Esophagus squamous epithelium (tissue), 4 donors: ENCODE measurements at regions not wholly inside any gene's neighbourhood (a gene's known extent, or its start where the extent isn't known, plus 50 kb on each side); places are given as distances from the start of the nearest gene placed in this dataset.

Source experiments
- CTCF ChIP-seq, 6 experiments: fragments of 450-650 bp in 4 of 6; fragments of 200-600 bp in 2 of 6; sonication (generic) in 2 of 6; IDR thresholded peaks; one replicate each; pipeline ENCODE4 v1.5.1; 2016 to 2019; ENCODE audit warnings: antibody characterized with exemption in 6 of 6, mild to moderate bottlenecking in 4 of 6, moderate library complexity in 4 of 6
- POLR2A ChIP-seq, 4 donors: fragments of 450-650 bp; IDR thresholded peaks; one replicate each; pipeline ENCODE4 v1.6.1; 2017; ENCODE audit warnings: antibody characterized with exemption in 4 of 4, mild to moderate bottlenecking in 4 of 4, moderate library complexity in 3 of 4

GRCh38 chr4:125940426-125940825, 625.7 kb downstream of the FAT4 start:
- TF ChIP-seq CTCF (IDR thresholded peaks at IDR 0.05) (no peak), POLR2A (IDR thresholded peaks at IDR 0.05) (no peak)
